Endothelial cell of umbilical vein (primary cell): ENCODE measurements at regions not wholly inside any gene's neighbourhood (a gene's known extent, or its start where the extent isn't known, plus 50 kb on each side); places are given as distances from the start of the nearest gene placed in this dataset.

ENCODE experiments used
- CTCF ChIP-seq, 2 donors: IDR thresholded peaks; 1 replicate in 1 of 2; 2 replicates in 1 of 2; pipeline ENCODE4 v1.5.1; 2011; ENCODE audit warnings: low read length in 2 of 2, mild to moderate bottlenecking in 2 of 2, moderate library complexity in 2 of 2, control low read depth in 1 of 2, inconsistent platforms in 1 of 2, low read depth in 1 of 2; ENCODE audit not compliant: insufficient read depth in 1 of 2; ENCODE audit errors: extremely low read depth in 1 of 2
- EZH2 ChIP-seq: IDR thresholded peaks from 2 replicates; pipeline ENCODE4 v1.6.1; 2012; ENCODE audit warnings: borderline replicate concordance, low read depth, mild to moderate bottlenecking, moderate library complexity, low read length, inconsistent platforms; ENCODE audit not compliant: severe bottlenecking
- POLR2AphosphoS5 ChIP-seq: IDR thresholded peaks from 2 replicates; pipeline ENCODE4 v1.6.1; 2012; ENCODE audit warnings: low read depth, mild to moderate bottlenecking, control low read depth, low read length, moderate library complexity; ENCODE audit not compliant: insufficient read depth

GRCh38 chr15:36275656-36276055 is 303.8 kb upstream of the CDIN1 start:
- TF ChIP-seq CTCF (IDR thresholded peaks at IDR 0.05; ENCODE audit: extremely low read depth in 1 of 2, insufficient read depth in 1 of 2, low read depth in 1 of 2, low read length in 2 of 2) = no peak
- TF ChIP-seq POLR2AphosphoS5 = no peak
- TF ChIP-seq EZH2 = no peak
